Neural crest cell (in vitro differentiated cells): ENCODE measurements at regions not wholly inside any gene's neighbourhood (a gene's known extent, or its start where the extent isn't known, plus 50 kb on each side); places are given as distances from the start of the nearest gene placed in this dataset.
"Not testable (repeated sequence)": the region's sequence is repeated elsewhere in the genome, so short reads cannot be mapped to it uniquely, and the experiment has no call there.

ENCODE experiments used
- DNase-seq: peaks from one replicate; pipeline ENCODE4 v3.0.0; 2021; ENCODE audit warnings: low read depth, mixed read lengths, low spot score
- H3K27ac Mint-ChIP-seq: one replicate; pipeline ENCODE4 v1.8.0; 2021; ENCODE audit warnings: mild to moderate bottlenecking, mixed read lengths; ENCODE audit not compliant: unreplicated experiment
- H3K27me3 Mint-ChIP-seq: 2 replicates; pipeline ENCODE4 v1.8.0; 2021; ENCODE audit warnings: low read depth, mild to moderate bottlenecking, mixed read lengths
- H3K36me3 Mint-ChIP-seq: 2 replicates; pipeline ENCODE4 v1.8.0; 2021; ENCODE audit warnings: low read depth, mild to moderate bottlenecking, mixed read lengths
- H3K4me1 Mint-ChIP-seq: 2 replicates; pipeline ENCODE4 v1.8.0; 2021; ENCODE audit warnings: mixed read lengths
- H3K4me3 Mint-ChIP-seq: one replicate; pipeline ENCODE4 v1.8.0; 2021; ENCODE audit warnings: mild to moderate bottlenecking, mixed read lengths
- H3K9me3 Mint-ChIP-seq: 2 replicates; pipeline ENCODE4 v1.8.0; 2021; ENCODE audit warnings: mixed read lengths
- CTCF ChIP-seq: fragments of 200-600 bp; sonication (generic); conservative IDR thresholded peaks from 2 replicates; pipeline ENCODE4 v1.5.0; 2021; ENCODE audit warnings: antibody characterized with exemption, mild to moderate bottlenecking

DNA sequence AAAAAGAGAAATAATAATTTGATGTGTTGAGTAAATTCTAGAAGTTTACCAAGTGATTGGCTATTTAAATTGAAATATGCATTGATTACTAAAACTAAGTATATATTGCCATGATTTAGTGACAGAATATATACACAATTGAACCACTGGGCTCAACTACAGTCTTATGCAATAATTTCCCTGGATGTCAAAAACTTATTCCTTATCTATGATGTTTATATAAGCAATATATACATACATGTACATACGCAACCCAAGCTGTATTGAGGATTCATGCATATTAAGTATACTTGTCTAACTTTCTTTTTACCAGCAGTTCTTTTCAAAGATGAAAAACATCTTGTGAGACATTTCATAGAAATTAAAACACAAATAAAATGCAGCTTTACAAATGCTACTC, 165.8 kb downstream of the ZIC4 start:
- Mint-ChIP-seq H3K4me3 (no peak overlapping the region), H3K27ac (no peak overlapping the region), H3K36me3 (no peaks in the 10 kb centered on the region), H3K27me3 (no peaks in the 10 kb centered on the region), H3K9me3 (peaks cover 2% of the 10 kb centered on the region), H3K4me1 (no peaks in the 10 kb centered on the region)
- no peak for TF ChIP-seq CTCF
- no peak for DNase-seq

- H3K27ac Mint-ChIP-seq = no peak overlapping the region
- H3K27me3 Mint-ChIP-seq = peaks cover 3% of the 10 kb centered on the region
- H3K4me1 Mint-ChIP-seq = no peaks in the 10 kb centered on the region
- DNase-seq = no peak
- TF ChIP-seq CTCF = no peak
- H3K9me3 Mint-ChIP-seq = no peaks in the 10 kb centered on the region
- H3K36me3 Mint-ChIP-seq = no peaks in the 10 kb centered on the region
- no peak overlapping the region for H3K4me3 Mint-ChIP-seq
These were observed 168.4 kb downstream of the ZIC4 start for GRCh38 chr3:147237991-147238390.

DNA sequence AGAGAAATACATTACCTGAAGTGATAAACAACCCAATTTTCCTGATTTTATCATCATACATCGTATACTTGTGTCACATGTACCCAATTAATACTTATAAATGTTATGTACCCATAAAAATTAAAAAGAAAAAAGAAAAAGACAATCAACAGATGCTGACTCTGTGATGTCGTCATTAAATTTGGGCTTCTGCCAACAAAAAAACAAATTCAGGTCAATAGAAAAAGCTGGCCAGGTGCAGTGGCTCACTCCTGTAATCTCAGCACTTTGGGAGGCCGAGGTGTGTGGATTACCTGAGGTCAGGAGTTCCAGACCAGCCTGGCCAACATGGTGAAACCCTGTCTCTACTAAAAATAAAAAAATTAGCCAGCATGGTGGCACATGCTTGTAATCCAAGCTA, 174.4 kb downstream of the ZIC4 start:
- not testable (repeated sequence) for H3K27me3 Mint-ChIP-seq, H3K4me1 Mint-ChIP-seq, H3K36me3 Mint-ChIP-seq, H3K4me3 Mint-ChIP-seq, DNase-seq, H3K27ac Mint-ChIP-seq, H3K9me3 Mint-ChIP-seq

GRCh38 chr3:147231111-147231510, 175.2 kb downstream of the ZIC4 start:
- Mint-ChIP-seq H3K9me3 (peaks cover 9% of the 10 kb centered on the region), H3K27ac (no peak overlapping the region), H3K4me1 (no peaks in the 10 kb centered on the region), H3K4me3 (no peak overlapping the region), H3K27me3 (peaks cover 3% of the 10 kb centered on the region), H3K36me3 (peaks cover 4% of the 10 kb centered on the region)
- DNase-seq = no peak
- no peak for TF ChIP-seq CTCF

DNA sequence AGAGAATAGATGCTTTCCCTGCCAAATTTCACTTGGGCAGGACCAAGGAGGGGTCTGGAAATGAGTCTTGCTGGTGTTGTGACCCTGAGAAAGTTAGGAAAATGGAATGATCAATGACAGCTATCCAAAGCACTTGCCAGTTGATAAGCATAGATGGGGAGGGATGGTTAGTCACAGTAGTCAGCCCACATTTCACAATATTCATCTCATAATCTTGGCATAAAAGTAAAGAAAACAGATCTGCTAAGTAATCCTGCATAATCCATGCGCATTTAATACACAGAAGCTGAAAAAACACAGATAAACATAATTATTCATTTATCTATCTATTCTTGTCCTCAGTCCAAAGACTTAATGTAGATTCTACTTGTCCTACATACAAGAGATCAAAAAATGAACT, 184.1 kb downstream of the ZIC4 start:
- Mint-ChIP-seq H3K4me3 (no peak overlapping the region), H3K27ac (no peak overlapping the region), H3K36me3 (no peaks in the 10 kb centered on the region), H3K27me3 (no peaks in the 10 kb centered on the region), H3K9me3 (no peaks in the 10 kb centered on the region), H3K4me1 (no peaks in the 10 kb centered on the region)
- TF ChIP-seq CTCF = no peak
- DNase-seq = no peak

- no peaks in the 10 kb centered on the region for H3K36me3 Mint-ChIP-seq
- no peaks in the 10 kb centered on the region for H3K9me3 Mint-ChIP-seq
- no peak for DNase-seq
- H3K4me1 Mint-ChIP-seq = no peaks in the 10 kb centered on the region
- TF ChIP-seq CTCF = no peak
- H3K4me3 Mint-ChIP-seq = no peak overlapping the region
- no peak overlapping the region for H3K27ac Mint-ChIP-seq
- no peaks in the 10 kb centered on the region for H3K27me3 Mint-ChIP-seq
These were observed 187.4 kb downstream of the ZIC4 start for GRCh38 chr3:147218965-147219364.
